ENCODE measurements at regions not wholly inside any gene's neighbourhood (a gene's known extent, or its start where the extent isn't known, plus 50 kb on each side); places are given as distances from the start of the nearest gene placed in this dataset.
"Not testable (repeated sequence)": the region's sequence is repeated elsewhere in the genome, so short reads cannot be mapped to it uniquely, and the experiment has no call there.

DNA sequence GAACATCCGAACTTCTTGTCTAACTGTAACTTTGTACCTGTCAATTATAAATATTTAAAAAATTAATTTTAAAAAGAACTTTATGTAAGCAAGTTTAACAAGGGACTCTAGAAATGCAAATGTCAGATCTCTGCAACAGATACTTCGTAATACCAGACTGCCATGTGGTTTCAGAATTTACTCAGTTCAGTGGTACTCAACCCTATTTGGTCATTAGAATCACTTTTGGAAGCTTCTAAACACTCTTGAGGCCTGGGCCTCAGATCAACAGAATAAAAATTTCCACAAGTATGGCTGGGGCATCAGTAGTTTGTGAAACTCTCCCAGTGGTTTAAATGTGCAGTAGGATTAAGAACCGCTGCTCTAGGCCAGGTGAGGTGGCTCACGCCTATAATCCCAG lies 139.5 kb upstream of the SMYD2 start:
- H3K9ac ChIP-seq, result no peak overlapping the region
- no peak overlapping the region for H3K27ac ChIP-seq
- no peak overlapping the region for H3K4me3 ChIP-seq (IDR thresholded peaks at IDR 0.05; ENCODE audit: insufficient read depth, low read depth, low read length)
- H4K20me1 ChIP-seq (ENCODE audit: insufficient read depth), result no peaks in the 10 kb centered on the region
- no peaks in the 10 kb centered on the region for H3K36me3 ChIP-seq (ENCODE audit: insufficient read depth)
- H3K4me2 ChIP-seq, result no peak overlapping the region
- H3K27me3 ChIP-seq (ENCODE audit: insufficient read depth, low read depth), result no peaks in the 10 kb centered on the region
- H2AFZ ChIP-seq (ENCODE audit: low read depth), result no peak overlapping the region
- H3K4me1 ChIP-seq (ENCODE audit: low read depth, poor library complexity, severe bottlenecking), result no peaks in the 10 kb centered on the region
- H3K79me2 ChIP-seq (ENCODE audit: insufficient read depth, low read depth), result no peaks in the 10 kb centered on the region
- TF ChIP-seq, protein P1, sequence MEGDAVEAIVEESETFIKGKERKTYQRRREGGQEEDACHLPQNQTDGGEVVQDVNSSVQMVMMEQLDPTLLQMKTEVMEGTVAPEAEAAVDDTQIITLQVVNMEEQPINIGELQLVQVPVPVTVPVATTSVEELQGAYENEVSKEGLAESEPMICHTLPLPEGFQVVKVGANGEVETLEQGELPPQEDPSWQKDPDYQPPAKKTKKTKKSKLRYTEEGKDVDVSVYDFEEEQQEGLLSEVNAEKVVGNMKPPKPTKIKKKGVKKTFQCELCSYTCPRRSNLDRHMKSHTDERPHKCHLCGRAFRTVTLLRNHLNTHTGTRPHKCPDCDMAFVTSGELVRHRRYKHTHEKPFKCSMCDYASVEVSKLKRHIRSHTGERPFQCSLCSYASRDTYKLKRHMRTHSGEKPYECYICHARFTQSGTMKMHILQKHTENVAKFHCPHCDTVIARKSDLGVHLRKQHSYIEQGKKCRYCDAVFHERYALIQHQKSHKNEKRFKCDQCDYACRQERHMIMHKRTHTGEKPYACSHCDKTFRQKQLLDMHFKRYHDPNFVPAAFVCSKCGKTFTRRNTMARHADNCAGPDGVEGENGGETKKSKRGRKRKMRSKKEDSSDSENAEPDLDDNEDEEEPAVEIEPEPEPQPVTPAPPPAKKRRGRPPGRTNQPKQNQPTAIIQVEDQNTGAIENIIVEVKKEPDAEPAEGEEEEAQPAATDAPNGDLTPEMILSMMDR (conservative IDR thresholded peaks at IDR 0.05; ENCODE audit: low read depth, low read length), result no peak

DNA sequence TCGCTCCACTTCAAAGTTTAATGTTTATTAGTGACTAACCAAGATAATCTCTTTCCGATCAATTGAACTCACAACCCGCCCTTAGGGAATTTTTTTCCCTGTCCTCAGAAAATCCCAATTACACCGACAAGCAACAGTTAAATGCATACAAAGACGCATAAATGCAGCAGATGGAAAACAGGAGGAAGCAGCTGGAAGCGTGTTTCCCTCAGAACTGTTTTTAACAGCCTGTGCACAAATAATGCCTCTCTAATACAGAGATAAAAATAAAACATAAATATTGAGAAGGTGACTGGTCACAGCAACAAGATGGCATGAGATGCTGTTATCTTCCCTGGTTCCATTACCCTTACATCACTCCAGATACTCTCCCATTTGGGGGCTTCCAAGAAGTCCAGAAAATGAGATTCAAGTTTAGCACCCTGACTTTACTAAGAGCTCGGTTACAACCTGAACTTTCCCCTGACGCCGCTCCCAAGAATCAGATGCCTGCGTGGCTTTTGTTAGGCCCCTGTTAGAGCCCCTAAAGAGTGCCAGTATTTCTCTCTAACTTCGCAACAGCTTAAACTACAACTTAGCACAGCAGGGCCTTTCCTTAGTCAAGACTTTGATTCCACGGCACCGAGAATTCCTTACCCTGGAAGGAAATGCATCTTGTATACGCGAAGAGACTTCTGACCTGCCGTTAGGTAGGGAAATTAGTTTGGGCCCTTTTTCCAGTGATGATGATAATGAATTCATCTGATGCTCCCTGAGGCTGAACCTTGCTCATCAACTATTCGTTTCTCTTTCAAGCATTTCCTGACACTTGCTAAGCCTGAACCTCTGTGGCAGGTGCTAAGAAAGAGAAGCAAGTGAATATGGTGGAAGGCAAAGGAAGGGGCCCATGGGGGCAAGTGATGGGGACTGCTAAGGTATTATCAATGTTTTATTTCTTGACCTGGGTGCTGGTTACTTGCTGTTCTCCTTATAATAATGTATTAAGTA lies 137.7 kb upstream of the SMYD2 start:
- Histone ChIP-seq H3K27ac (no peak overlapping the region), H3K9ac (no peak overlapping the region), H2AFZ (ENCODE audit: low read depth) (no peak overlapping the region), H3K36me3 (ENCODE audit: insufficient read depth) (no peaks in the 10 kb centered on the region), H3K4me3 (IDR thresholded peaks at IDR 0.05; ENCODE audit: insufficient read depth, low read depth, low read length) (no peak overlapping the region), H3K79me2 (ENCODE audit: insufficient read depth, low read depth) (no peaks in the 10 kb centered on the region), H3K4me1 (ENCODE audit: low read depth, poor library complexity, severe bottlenecking) (no peaks in the 10 kb centered on the region), H3K4me2 (no peak overlapping the region), H4K20me1 (ENCODE audit: insufficient read depth) (no peaks in the 10 kb centered on the region), H3K27me3 (ENCODE audit: insufficient read depth, low read depth) (no peaks in the 10 kb centered on the region)
- TF ChIP-seq, protein P1 (conservative IDR thresholded peaks at IDR 0.05; ENCODE audit: low read depth, low read length), result no peak

DNA sequence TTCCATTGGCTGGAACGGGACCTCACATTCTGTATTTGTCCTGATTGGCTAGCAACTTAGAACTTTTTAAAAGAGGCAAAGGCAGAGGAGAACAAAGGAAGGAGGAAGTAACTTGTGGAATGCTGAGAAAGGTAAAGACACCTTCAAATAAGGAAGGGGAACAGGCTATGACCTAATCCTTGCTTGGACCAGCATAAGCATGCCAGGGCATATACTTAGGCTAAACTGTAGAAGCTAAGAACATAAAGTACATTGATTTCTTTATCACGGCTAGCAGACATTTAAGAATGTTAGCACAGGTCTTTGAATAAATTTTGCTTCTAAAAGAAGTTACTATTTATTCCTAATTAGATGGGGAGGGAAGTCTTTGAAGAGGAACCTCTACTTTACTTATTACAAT lies 136.4 kb upstream of the SMYD2 start:
- not testable (repeated sequence) for H3K4me2 ChIP-seq; H3K27me3 ChIP-seq (ENCODE audit: insufficient read depth, low read depth); H3K27ac ChIP-seq; H3K9ac ChIP-seq; H2AFZ ChIP-seq (ENCODE audit: low read depth); H3K36me3 ChIP-seq (ENCODE audit: insufficient read depth); H3K4me3 ChIP-seq (IDR thresholded peaks at IDR 0.05; ENCODE audit: insufficient read depth, low read depth, low read length); H4K20me1 ChIP-seq (ENCODE audit: insufficient read depth); H3K79me2 ChIP-seq (ENCODE audit: insufficient read depth, low read depth); H3K4me1 ChIP-seq (ENCODE audit: low read depth, poor library complexity, severe bottlenecking)

DNA sequence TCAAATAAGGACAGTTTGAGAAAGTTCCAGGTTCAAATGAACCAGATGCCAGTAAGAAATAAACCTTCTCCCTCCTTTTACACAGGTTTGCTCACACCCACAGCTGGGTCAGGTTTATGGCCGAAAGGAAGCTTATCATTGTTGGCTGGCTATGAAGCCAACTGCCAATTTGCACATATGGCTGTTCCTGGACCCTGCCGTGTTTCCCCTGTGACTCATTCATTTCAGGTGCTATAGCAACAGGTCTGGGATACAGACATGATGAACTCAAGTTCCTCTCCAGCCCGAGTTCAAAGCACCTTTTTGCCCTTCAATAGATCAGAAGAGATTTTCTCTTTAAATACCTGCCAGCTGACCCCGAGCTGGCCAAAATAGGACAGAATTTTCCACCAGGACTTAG lies 134.4 kb upstream of the SMYD2 start:
- Histone ChIP-seq H3K27me3 (ENCODE audit: insufficient read depth, low read depth) (no peaks in the 10 kb centered on the region), H4K20me1 (ENCODE audit: insufficient read depth) (no peaks in the 10 kb centered on the region), H3K36me3 (ENCODE audit: insufficient read depth) (no peaks in the 10 kb centered on the region), H3K27ac (no peak overlapping the region), H3K4me3 (IDR thresholded peaks at IDR 0.05; ENCODE audit: insufficient read depth, low read depth, low read length) (no peak overlapping the region), H3K4me1 (ENCODE audit: low read depth, poor library complexity, severe bottlenecking) (no peaks in the 10 kb centered on the region), H3K9ac (no peak overlapping the region), H3K4me2 (no peak overlapping the region), H3K79me2 (ENCODE audit: insufficient read depth, low read depth) (no peaks in the 10 kb centered on the region), H2AFZ (ENCODE audit: low read depth) (no peak overlapping the region)
- TF ChIP-seq, protein P1 (conservative IDR thresholded peaks at IDR 0.05; ENCODE audit: low read depth, low read length), result no peak

All from KMS-11 (cell line).